ENCODE measurements at regions not wholly inside any gene's neighbourhood (a gene's known extent, or its start where the extent isn't known, plus 50 kb on each side); places are given as distances from the start of the nearest gene placed in this dataset.
"Not testable (repeated sequence)": the region's sequence is repeated elsewhere in the genome, so short reads cannot be mapped to it uniquely, and the experiment has no call there.

DNA sequence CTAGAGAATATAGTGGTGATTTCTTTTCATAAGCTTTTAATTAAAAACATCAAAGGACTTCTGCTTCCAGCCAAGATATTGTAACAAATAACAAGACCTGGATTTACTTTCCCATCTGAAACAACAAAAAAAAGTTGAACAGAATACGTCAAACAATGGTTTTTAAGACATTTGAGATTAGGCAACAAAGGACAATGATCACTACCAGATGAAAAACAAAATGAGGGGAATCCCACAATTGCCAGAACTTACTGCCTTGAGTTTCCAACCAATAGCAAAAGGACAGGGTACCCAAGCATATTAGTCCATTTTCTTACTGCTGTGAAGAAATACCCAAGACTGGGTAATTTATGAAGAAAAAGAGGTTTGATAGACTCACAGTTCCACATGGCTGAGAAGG is 341.4 kb upstream of the INTU start:
- no peak for DNase-seq

DNA sequence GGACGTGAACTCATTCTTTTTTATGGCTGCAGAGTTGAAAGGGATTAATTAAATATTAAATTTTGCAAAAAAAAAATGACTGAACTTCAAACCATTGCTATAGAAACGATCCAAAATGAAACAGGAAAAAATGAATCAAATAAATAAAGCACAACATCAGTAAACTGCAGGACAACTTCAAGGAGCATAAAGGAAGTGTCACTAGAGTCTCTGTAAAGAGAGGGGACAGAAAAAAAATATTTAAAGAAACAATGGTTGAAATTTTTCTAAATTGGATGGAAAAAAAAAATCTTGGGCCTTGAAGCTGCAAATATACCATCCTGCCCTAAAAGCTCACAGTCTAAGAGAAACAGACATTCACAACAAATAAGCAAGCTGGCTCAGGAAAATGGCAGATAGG is 339.3 kb upstream of the INTU start:
- DNase-seq = no peak

DNA sequence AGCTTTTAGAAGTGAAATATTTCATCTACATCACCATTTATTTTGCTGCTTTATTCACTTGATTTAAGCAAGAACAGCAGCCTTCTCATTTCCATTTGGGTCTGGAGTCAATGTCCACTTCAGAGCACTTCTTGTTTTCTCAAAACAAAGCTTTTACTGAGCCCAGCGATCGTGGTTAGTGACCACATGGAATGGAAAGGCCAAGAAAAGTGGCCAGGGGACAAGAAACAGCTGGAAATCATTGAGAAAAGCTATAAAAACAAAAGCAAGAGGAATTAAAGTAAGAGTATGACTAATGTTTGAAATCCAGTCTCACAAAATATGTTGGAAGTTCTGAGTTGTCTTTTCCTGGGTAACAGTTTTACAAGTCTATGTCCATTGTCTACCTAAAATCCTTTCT is 328.4 kb upstream of the INTU start:
- no peak for DNase-seq

DNA sequence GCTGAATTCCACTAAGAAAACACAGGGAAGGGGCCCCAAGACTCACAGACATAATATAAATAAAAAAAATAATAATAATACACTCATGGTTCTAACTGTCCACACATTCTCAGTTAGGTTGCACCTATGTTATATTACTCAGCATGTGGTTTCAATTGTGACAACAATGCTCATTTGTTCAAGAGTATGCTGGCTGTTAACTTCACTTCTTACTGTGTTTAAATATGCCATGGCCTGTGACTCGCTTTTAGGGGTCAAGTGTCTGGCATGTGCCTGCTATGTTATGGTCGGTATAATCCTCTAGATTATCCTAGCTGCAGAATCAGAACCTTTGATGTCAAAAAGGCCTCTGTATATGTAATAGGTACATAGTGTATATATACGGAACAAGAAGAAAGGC is 324.8 kb upstream of the INTU start:
- no peak for DNase-seq

DNA sequence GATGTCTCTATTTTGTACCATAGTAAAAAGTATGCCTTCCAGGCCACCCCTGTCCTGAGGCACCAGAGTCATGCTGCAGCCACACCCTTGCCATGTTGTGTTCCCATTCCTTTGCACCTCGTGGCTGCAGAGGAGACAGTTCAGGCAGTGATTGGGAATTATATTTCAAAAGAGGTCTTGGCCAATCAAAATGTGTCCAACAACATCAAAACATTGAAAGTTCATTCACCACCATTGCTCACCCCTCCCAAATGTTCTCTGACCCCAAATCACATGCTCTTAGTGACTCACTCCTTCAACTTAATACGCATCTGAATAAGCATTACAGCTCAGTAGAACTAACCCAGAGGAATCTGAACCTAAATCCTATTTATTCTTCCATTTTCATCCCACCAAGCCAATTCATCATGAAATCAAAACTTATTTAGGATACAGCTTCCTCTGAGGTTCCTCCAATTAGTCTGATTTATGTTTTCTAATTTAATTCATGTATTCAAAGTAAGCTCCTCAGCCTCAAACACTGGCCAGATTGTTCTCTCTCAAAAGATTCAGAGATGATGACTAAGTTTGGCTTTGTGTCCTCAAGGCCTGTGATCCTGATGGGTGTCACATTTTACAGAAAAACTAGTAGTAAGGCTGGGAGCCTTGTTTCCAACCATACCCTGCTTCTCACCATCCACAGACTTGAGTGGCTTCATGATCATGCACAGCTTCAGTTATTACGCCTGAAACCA is 323.2 kb upstream of the INTU start:
- no peak for DNase-seq

DNA sequence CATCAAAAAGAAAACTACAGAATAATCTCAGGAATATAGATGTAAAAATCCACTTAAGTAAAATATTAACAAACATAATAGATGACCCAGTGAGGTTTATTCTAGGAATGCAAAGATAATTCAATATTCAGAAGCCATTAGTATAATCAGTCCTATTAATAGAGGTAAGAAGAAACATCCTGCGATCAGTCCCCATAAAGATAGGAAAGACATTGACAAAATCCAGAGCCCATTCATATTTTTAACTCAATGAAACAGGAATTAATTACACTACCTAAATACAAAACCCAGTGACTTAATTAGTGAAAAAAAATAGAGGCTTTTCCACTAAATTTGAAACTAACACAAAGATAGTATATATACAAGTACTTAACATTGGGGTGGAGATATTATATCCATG is 321.4 kb upstream of the INTU start:
- no peak for DNase-seq

DNA sequence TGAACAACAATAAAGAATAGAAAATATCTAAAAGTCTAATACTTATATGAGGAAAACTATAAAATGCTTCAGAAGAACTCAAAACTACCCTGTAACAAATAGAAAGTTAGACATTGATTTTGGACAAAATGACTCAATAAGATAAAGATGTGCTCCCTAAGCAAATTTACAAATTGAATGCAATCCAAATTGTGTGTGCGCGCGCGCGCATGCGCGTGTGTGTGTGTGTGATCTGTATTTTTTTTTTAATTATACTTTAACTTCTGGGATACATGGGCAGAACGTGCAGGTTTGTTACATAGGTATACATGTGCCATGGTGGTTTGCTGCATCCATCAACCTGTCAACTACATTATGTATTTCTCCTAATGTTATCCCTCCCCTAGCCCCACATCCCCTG is 320.8 kb upstream of the INTU start:
- DNase-seq = no peak

DNA sequence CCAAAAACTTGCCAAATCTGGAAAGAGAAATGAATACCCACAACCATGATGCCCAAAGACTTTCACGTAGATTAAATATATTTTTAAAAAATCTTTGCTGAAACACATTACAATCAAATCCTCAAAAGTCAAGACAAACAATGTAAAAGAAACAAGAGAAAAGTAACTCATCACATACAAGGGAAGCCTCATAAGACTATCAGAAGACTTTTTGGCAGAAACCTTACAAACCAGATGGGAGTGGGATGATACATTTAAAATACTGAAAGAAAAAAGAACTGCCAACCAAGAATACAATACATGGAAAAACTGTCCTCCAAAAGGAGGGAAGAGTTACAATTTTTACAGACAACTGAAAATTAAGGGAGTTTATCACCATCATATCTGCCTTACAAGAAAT is 319.0 kb upstream of the INTU start:
- DNase-seq = no peak

DNA sequence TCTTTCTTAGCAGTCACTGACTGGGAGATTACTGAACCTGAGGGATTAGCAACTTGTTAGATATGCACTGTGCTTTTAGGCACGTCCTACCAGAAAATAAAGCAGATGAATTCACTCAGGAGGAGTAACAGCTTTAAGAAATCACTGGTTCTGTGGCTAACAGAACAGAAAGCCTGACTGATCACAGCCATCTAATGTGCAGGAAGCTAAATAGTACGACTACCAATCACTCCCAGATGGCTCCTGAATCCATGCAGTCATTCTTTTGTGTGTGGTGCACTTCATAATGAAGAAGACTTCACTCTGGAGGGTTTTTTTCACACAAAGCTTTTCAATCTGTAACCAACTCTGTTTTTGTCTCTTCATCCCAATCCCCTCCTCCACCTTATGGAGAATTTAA is 305.3 kb upstream of the INTU start:
- no peak for DNase-seq

DNA sequence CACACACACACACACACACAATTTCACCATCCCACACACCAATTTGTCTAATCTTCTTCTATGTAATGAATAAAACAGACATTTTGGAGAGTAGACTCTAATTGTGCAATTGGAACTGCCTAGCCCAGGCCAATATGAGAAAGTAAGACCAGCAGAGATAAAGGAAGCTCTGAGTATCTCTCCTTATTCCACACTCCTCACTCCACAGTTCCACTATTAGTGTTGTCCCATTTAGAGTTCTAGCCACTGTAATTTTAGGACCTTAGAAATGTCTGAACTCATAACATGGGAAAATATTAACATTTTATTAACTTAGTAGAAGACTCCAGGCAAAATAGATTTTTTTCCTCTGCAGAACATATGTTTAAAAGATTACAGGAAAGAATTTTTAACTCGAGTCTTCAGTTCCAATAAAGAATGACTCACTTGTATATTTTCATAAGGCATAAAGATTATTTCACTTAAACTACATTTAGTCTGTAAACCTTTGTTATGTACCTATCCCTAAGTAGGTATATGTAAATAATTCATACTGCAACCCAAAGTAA is 297.6 kb upstream of the INTU start:
- DNase-seq = no peak

DNA sequence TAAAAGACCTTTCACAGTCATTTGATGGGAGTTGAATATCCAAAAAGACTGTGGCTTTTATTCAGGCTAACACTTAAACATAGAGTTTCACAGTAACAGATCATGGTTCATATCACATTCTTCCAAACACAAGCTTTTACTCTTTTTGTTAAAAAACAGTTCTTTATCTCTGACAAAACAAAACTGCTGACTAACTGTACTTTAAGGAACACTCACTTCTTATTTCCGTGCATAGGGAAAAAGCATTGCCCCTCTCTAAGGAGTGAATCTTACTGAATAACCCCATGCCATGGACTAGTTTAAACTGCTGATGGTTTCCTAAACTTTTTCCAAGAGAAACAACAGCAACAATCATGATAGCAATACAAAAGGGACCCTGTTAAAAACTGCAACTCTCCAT is 297.0 kb upstream of the INTU start:
- DNase-seq = no peak

DNA sequence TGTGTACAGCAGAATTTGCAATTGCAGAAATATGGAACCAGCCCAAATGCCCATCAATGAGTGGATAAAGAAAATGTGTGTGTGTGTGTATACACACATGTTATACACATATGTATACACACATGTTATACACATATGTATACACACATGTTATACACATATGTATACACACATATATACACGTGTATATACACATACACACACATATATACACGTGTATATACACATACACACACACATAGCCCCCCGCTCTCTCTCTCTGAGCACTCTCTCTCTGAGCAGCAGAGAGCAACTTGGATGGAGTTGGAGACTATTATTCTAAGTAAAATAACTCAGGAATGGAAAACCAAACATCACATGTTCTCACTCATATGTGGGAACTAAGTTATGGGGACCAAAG is 289.6 kb upstream of the INTU start:
- not testable (repeated sequence) for DNase-seq

DNA sequence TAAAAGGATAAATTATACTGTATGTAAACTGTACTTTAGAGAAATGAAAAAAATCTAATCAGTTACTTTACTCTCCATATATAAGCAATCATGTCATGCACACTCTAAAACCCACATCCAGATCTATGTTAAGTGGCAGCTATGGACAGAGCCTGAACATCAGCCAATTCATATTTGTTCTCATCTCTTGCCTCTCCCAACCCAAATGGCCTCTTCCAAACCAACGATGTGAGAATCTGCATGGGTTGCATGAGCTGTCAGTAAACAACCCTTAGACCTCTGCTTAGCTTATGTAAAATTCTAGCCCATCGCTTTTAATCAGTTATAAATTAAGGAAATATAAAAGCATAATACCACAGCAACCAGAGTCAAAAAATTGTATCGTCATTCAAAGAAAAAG is 288.7 kb upstream of the INTU start:
- no peak for DNase-seq

DNA sequence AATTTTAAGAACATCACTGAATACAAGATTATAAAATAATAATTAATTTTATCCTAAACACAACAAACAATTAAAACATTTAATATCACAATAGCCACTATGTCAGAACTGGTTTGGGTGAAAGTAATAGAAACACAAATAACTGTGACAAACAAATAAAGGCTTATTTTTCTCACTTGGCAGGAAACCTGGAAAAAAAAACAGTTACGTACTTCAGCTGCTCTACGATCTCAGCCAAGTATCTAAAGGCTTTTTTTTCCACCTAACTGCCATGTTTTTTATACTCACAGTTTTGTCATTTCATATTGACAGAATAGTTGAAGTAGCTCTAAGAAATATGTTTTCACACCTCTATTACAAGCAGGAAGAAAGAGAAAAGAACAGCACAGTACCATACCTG is 284.8 kb upstream of the INTU start:
- no peak for DNase-seq

DNA sequence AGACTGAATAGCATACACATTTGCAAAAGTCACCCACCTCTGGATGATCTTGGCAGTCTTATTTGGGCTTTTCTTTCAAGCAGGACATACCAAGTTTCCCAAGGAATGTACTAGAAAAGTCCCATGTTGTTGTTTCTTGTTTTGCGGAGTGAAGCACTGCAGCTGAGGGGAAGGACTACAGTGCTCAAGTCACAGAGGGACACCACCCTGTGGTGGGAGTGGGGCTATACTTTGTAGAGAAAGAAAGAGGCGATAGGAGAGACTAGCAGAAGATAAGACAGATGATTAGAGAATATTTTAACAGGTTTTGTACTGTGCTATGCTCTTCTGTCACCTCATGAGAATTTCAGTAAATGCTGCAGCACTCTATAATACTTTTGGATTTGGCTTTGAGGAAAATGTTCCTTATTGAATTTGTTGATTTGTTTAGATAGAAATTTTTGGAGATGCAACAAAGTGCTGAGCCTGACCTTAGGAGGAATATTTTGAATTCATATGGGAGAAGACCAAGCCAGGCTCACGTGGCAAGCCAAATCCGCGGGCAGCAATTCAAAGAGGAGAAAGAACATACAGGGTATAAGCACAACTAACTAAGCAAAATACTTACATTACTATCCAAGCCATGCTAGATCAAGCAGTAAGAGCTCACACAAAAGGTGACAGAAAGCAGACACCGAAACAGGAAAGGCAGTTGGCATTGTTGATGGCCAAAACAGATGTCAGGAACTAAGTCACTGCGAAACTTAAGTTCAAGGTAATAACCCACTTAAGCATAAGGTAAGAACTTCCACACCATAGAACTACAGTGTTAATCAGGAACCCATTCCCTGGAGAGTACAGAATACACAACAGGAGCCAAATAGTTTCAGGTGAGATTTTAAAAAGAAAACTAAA is 280.3 kb upstream of the INTU start:
- DNase-seq = no peak

DNA sequence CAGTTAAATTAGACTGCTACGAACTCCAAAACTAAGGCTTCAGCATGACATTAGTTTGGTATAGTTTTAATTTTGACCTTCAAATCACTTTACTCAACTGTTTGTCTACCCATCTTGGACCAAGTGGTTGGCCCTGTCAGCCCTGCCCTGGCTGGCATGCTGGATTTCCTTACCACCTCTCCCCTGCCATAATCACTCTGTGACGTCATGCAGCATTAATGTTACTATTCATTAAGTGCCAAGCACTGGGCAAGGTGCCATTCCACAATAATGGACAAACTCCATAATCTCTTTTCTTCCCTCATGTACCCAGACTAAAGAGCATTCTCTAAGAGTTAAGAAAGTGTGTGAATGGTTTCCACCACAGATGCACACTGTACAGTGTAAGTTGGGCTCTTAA is 277.0 kb upstream of the INTU start:
- no peak for DNase-seq

DNA sequence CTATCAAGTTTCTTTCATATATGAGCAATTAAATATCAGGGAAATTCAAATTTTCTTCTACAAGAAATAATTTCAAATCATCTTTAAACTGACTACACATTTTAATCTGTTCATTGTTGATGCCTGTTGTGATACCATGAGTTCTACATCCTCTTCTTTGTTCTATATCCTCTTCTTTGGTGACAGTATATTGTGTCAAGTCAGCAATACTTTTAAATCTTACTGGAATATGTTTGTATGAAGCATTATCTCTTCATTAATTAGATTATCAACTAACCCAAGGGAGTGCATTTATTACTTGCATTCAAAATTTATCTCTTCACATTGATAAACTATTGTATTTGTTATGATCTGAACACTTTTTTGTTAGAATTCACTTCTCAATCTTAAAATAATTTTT is 275.0 kb upstream of the INTU start:
- no peak for DNase-seq

DNA sequence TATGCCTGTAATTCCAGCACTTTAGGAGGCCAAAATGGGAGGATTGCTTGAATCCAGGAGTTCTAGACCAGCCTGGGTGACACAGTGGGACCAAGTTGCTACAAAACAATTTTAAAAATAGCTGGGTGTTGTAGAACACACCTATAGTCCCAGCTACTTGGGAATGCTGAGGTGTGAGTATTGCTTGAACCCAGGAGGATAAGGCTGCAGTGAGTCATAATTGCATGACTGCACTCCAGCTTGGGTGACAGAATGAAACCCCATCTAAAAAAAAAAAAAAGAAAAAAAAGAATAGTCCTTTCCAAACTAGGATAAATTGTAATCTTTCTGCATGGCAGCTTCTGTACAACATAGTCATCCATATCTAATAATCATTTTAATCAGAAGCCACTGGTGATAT is 270.1 kb upstream of the INTU start:
- DNase-seq = no peak

DNA sequence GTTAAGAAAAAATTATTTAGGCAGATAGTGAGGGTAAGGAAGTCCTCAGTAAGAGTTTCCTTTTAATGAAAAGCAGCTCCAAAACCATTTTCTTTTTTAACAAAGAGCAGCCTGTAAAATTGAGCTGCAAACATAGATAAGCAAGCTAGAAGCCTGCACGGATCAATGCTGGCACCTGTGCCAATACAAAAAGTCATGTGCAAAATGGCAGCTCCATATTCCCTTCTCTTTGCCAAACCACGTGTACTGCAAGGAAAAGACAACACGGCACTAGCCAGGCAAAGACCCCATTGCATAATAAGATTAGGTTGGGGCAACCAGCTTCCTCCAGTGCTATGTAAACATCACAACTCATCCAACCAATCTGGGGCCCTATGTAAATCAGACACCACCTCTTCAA is 268.4 kb upstream of the INTU start:
- DNase-seq = no peak

DNA sequence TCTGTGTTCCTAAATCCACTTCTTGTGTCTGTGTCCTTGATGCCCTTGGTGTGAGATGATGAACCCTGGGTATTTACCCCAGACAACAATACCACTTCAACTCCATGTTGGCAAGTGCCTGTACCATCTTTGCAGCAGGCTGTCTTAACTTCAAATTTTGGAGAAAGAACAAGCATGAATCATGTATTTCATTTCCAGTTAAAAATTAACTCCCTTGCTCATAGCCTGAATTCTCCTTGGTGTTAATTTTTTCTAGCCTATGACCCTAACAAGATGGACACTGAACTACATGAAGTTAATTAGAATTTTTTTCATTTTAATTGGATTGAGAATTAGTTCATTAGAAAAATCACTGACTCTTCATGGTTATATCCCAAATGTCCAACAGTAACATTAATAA is 267.8 kb upstream of the INTU start:
- no peak for DNase-seq

DNA sequence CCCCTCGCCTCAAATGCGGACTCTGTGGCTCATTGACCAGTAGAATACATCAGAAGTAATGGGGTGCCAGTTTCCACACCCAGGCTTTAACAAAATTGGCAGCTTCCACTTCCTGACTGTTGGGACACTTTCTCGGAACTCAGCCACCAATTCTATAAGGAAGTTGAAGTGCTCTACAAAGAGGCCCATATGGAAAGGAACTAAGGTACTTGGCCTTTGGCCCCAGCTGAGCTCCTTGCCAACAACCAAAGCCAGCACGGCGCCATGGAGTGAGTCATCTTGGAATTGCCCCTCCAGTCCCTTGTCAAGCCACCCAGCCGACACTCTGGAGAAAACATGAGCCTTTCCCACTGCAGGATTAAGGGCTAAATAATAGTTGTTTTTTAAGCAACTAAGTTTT is 262.2 kb upstream of the INTU start:
- peak in 1 of 2 experiments; percentile 3 for DNase-seq

DNA sequence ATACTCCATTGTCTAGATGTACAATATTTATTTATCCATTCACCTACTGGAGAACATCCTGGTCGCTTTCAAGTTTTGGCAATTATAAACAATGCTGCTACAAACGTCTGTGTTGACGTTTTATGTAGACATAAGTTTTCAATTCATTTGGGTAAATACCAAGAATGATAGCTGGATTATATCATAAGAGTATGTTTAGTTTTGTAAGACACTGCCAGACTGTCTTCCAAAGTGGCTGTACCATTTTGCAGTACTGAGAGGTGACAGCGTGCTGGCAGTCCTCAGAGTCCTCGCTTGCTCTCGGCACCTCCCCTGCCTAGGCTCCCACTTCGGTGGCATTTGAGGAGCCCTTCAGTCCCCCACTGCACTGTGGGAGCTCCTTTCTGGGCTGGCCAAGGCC is 253.3 kb upstream of the INTU start:
- no peak for DNase-seq

DNA sequence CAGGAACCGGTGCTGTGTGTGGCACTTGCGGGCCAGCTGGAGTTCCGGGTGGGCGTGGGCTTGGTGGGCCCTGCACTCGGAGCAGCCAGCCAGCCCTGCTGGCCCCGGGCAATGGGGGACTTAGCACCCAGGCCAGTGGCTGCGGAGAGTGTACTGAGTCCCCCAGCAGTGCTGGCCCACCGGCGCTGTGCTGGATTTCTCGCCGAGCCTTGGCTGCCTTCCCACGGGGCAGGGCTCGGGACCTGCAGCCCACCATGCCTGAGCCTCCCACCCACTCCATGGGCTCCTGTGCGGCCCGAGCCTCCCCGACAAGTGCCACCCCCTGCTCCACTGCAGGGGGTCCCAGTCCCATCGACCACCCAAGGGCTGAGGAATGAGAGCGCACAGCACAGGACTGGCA is 252.8 kb upstream of the INTU start:
- not testable (repeated sequence) for DNase-seq

DNA sequence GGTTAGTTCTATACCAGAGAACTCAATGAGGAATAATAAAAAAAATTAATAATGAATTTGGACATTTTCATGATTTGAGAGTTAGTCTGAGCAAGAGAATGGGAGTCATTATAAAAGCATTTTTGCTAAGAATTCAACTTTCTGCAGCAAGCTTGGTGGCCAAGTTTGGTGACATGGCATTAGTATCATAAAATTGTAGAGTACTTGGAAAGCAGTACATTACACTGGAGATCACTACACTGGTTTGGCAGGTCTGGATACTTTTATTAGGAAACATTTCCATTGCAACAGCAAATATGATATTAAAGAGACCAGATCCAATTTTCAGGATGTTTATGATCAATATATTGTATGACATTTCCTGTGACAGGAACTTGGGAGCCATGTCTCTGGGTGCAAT is 249.1 kb upstream of the INTU start:
- DNase-seq = no peak

All from Kasumi-1 (cell line).